PC-9 (cell line): ENCODE measurements at regions not wholly inside any gene's neighbourhood (a gene's known extent, or its start where the extent isn't known, plus 50 kb on each side); places are given as distances from the start of the nearest gene placed in this dataset.

Experiments
- EZH2 ChIP-seq: fragments of 200-600 bp; sonication (generic); IDR thresholded peaks from 2 replicates; pipeline ENCODE4 v1.8.0; 2017; ENCODE audit warnings: antibody characterized with exemption, low read depth
- TF ChIP-seq, protein P1 (sequence below): fragments of 200-600 bp; sonication (generic); conservative IDR thresholded peaks from 2 replicates; pipeline ENCODE4 v1.6.1; 2017; ENCODE audit warnings: mixed run types, antibody characterized with exemption, mild to moderate bottlenecking, moderate library complexity

GRCh38 chr9:90511711-90512110 is 130.9 kb downstream of the DIRAS2 start:
- TF ChIP-seq, protein P1, sequence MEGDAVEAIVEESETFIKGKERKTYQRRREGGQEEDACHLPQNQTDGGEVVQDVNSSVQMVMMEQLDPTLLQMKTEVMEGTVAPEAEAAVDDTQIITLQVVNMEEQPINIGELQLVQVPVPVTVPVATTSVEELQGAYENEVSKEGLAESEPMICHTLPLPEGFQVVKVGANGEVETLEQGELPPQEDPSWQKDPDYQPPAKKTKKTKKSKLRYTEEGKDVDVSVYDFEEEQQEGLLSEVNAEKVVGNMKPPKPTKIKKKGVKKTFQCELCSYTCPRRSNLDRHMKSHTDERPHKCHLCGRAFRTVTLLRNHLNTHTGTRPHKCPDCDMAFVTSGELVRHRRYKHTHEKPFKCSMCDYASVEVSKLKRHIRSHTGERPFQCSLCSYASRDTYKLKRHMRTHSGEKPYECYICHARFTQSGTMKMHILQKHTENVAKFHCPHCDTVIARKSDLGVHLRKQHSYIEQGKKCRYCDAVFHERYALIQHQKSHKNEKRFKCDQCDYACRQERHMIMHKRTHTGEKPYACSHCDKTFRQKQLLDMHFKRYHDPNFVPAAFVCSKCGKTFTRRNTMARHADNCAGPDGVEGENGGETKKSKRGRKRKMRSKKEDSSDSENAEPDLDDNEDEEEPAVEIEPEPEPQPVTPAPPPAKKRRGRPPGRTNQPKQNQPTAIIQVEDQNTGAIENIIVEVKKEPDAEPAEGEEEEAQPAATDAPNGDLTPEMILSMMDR, result no peak
- no peak for TF ChIP-seq EZH2
